ENCODE measurements at regions not wholly inside any gene's neighbourhood (a gene's known extent, or its start where the extent isn't known, plus 50 kb on each side); places are given as distances from the start of the nearest gene placed in this dataset.

- H3K27me3 ChIP-seq (ENCODE audit: insufficient read depth, low read depth, low read length), result no peaks in the 10 kb centered on the region
- no peak overlapping the region for H3K9ac ChIP-seq (ENCODE audit: low read length)
- no peaks in the 10 kb centered on the region for H4K20me1 ChIP-seq (ENCODE audit: insufficient read depth)
- no peak overlapping the region for H2AFZ ChIP-seq (ENCODE audit: low read depth, low read length)
- no peaks in the 10 kb centered on the region for H3K36me3 ChIP-seq (ENCODE audit: insufficient read depth, low read length)
- TF ChIP-seq CTCF (IDR thresholded peaks at IDR 0.05; ENCODE audit: poor library complexity, severe bottlenecking) (no peak), REST (IDR thresholded peaks at IDR 0.05; ENCODE audit: borderline replicate concordance) (no peak), RAD21 (conservative IDR thresholded peaks at IDR 0.05) (no peak), TAF1 (IDR thresholded peaks at IDR 0.05; ENCODE audit: low read depth) (no peak), MXI1 (conservative IDR thresholded peaks at IDR 0.05; ENCODE audit: poor library complexity, severe bottlenecking) (no peak), EZH2 (IDR thresholded peaks at IDR 0.05; ENCODE audit: borderline replicate concordance, insufficient read depth, low read length, poor library complexity, severe bottlenecking) (no peak), POLR2AphosphoS5 (IDR thresholded peaks at IDR 0.05) (no peak), EP300 (conservative IDR thresholded peaks at IDR 0.05; ENCODE audit: poor library complexity, severe bottlenecking) (no peak), SMC3 (conservative IDR thresholded peaks at IDR 0.05; ENCODE audit: poor library complexity) (no peak)
- no peak overlapping the region for H3K4me2 ChIP-seq (ENCODE audit: low read length)
- no peaks in the 10 kb centered on the region for H3K79me2 ChIP-seq (replicated peaks; ENCODE audit: insufficient read depth, low read length)
- peaks cover 4% of the 10 kb centered on the region for H3K9me3 ChIP-seq (ENCODE audit: low read length)
- no peaks in the 10 kb centered on the region for H3K9me2 ChIP-seq (ENCODE audit: insufficient read depth, low read length)
- H3K4me3 ChIP-seq (ENCODE audit: low read length), result no peak overlapping the region
- H3K27ac ChIP-seq (ENCODE audit: low read length), result no peak overlapping the region
- H3F3A ChIP-seq (ENCODE audit: insufficient read depth, low read length, poor library complexity, severe bottlenecking), result no peaks in the 10 kb centered on the region
Measured at GRCh38 chr7:132720835-132721234, 144.6 kb upstream of the PLXNA4 start.

GRCh38 chr7:132713893-132714292 is 137.6 kb upstream of the PLXNA4 start:
- Histone ChIP-seq H2AFZ (ENCODE audit: low read depth, low read length) (no peak overlapping the region), H4K20me1 (ENCODE audit: insufficient read depth) (no peaks in the 10 kb centered on the region), H3K36me3 (ENCODE audit: insufficient read depth, low read length) (no peaks in the 10 kb centered on the region), H3K27me3 (ENCODE audit: insufficient read depth, low read depth, low read length) (no peaks in the 10 kb centered on the region), H3F3A (ENCODE audit: insufficient read depth, low read length, poor library complexity, severe bottlenecking) (no peaks in the 10 kb centered on the region), H3K4me2 (ENCODE audit: low read length) (no peak overlapping the region), H3K9me2 (ENCODE audit: insufficient read depth, low read length) (no peaks in the 10 kb centered on the region), H3K9me3 (ENCODE audit: low read length) (no peaks in the 10 kb centered on the region), H3K9ac (ENCODE audit: low read length) (no peak overlapping the region), H3K79me2 (replicated peaks; ENCODE audit: insufficient read depth, low read length) (no peaks in the 10 kb centered on the region), H3K4me3 (ENCODE audit: low read length) (no peak overlapping the region), H3K27ac (ENCODE audit: low read length) (no peak overlapping the region)
- TF ChIP-seq TAF1 (IDR thresholded peaks at IDR 0.05; ENCODE audit: low read depth) (no peak), EZH2 (IDR thresholded peaks at IDR 0.05; ENCODE audit: borderline replicate concordance, insufficient read depth, low read length, poor library complexity, severe bottlenecking) (no peak), POLR2AphosphoS5 (IDR thresholded peaks at IDR 0.05) (no peak), EP300 (conservative IDR thresholded peaks at IDR 0.05; ENCODE audit: poor library complexity, severe bottlenecking) (no peak), MXI1 (conservative IDR thresholded peaks at IDR 0.05; ENCODE audit: poor library complexity, severe bottlenecking) (no peak), REST (IDR thresholded peaks at IDR 0.05; ENCODE audit: borderline replicate concordance) (no peak), SMC3 (conservative IDR thresholded peaks at IDR 0.05; ENCODE audit: poor library complexity) (no peak), RAD21 (conservative IDR thresholded peaks at IDR 0.05) (no peak), CTCF (IDR thresholded peaks at IDR 0.05; ENCODE audit: poor library complexity, severe bottlenecking) (no peak)

All from neural cell (in vitro differentiated cells).